H1 (cell line): ENCODE measurements at regions not wholly inside any gene's neighbourhood (a gene's known extent, or its start where the extent isn't known, plus 50 kb on each side); places are given as distances from the start of the nearest gene placed in this dataset.

Experiments
- TF ChIP-seq, protein P1 (sequence below): fragments of 300-600 bp; sonication (generic); IDR thresholded peaks from 2 replicates; pipeline ENCODE4 v1.7.1; 2012; ENCODE audit warnings: low read length, moderate library complexity, mild to moderate bottlenecking, inconsistent platforms; ENCODE audit not compliant: insufficient replicate concordance
- TF ChIP-seq, protein P2 (sequence below), 3 experiments: IDR thresholded peaks; 1 replicate in 2 of 3; 2 replicates in 1 of 3; pipeline versions ENCODE4 v1.5.1 to v1.6.1; 2011; ENCODE audit warnings: low read length in 3 of 3, mild to moderate bottlenecking in 3 of 3, inconsistent platforms in 2 of 3, low read depth in 1 of 3, moderate library complexity in 1 of 3; ENCODE audit not compliant: insufficient read depth in 1 of 3; ENCODE audit errors: control extremely low read depth in 1 of 3

DNA sequence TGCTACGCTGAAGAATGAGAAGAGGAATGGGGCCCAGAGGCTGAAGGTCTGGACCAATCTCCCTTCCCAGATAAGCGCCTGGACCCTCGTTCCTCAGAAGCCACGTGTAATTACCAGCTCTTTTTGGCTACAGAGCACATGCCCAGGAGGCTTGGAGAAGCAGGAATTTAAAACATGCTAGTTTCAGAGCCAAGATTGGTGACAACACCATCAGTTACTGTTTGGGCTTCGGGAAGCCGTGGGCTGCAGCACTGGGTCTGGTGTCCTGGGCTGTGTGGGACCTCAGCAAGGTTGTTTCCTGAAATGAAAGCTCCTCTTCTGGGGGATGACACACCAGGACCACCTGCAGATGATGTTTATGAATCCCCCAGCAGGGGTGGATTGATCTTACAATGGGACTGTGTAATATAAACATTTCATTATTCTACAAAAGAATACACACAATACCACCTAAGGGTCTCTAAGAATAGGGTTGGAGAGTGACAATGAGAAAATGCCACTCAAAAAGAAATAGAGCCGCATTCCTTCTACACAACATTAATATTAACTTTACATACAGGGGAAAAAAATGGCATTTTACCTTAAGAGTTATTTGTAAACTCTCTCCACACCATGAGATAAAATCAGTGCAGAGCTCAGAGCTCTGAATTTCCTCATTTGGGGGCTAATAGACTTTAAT is 207.8 kb upstream of the FOXQ1 start (continued):
- TF ChIP-seq, protein P1, sequence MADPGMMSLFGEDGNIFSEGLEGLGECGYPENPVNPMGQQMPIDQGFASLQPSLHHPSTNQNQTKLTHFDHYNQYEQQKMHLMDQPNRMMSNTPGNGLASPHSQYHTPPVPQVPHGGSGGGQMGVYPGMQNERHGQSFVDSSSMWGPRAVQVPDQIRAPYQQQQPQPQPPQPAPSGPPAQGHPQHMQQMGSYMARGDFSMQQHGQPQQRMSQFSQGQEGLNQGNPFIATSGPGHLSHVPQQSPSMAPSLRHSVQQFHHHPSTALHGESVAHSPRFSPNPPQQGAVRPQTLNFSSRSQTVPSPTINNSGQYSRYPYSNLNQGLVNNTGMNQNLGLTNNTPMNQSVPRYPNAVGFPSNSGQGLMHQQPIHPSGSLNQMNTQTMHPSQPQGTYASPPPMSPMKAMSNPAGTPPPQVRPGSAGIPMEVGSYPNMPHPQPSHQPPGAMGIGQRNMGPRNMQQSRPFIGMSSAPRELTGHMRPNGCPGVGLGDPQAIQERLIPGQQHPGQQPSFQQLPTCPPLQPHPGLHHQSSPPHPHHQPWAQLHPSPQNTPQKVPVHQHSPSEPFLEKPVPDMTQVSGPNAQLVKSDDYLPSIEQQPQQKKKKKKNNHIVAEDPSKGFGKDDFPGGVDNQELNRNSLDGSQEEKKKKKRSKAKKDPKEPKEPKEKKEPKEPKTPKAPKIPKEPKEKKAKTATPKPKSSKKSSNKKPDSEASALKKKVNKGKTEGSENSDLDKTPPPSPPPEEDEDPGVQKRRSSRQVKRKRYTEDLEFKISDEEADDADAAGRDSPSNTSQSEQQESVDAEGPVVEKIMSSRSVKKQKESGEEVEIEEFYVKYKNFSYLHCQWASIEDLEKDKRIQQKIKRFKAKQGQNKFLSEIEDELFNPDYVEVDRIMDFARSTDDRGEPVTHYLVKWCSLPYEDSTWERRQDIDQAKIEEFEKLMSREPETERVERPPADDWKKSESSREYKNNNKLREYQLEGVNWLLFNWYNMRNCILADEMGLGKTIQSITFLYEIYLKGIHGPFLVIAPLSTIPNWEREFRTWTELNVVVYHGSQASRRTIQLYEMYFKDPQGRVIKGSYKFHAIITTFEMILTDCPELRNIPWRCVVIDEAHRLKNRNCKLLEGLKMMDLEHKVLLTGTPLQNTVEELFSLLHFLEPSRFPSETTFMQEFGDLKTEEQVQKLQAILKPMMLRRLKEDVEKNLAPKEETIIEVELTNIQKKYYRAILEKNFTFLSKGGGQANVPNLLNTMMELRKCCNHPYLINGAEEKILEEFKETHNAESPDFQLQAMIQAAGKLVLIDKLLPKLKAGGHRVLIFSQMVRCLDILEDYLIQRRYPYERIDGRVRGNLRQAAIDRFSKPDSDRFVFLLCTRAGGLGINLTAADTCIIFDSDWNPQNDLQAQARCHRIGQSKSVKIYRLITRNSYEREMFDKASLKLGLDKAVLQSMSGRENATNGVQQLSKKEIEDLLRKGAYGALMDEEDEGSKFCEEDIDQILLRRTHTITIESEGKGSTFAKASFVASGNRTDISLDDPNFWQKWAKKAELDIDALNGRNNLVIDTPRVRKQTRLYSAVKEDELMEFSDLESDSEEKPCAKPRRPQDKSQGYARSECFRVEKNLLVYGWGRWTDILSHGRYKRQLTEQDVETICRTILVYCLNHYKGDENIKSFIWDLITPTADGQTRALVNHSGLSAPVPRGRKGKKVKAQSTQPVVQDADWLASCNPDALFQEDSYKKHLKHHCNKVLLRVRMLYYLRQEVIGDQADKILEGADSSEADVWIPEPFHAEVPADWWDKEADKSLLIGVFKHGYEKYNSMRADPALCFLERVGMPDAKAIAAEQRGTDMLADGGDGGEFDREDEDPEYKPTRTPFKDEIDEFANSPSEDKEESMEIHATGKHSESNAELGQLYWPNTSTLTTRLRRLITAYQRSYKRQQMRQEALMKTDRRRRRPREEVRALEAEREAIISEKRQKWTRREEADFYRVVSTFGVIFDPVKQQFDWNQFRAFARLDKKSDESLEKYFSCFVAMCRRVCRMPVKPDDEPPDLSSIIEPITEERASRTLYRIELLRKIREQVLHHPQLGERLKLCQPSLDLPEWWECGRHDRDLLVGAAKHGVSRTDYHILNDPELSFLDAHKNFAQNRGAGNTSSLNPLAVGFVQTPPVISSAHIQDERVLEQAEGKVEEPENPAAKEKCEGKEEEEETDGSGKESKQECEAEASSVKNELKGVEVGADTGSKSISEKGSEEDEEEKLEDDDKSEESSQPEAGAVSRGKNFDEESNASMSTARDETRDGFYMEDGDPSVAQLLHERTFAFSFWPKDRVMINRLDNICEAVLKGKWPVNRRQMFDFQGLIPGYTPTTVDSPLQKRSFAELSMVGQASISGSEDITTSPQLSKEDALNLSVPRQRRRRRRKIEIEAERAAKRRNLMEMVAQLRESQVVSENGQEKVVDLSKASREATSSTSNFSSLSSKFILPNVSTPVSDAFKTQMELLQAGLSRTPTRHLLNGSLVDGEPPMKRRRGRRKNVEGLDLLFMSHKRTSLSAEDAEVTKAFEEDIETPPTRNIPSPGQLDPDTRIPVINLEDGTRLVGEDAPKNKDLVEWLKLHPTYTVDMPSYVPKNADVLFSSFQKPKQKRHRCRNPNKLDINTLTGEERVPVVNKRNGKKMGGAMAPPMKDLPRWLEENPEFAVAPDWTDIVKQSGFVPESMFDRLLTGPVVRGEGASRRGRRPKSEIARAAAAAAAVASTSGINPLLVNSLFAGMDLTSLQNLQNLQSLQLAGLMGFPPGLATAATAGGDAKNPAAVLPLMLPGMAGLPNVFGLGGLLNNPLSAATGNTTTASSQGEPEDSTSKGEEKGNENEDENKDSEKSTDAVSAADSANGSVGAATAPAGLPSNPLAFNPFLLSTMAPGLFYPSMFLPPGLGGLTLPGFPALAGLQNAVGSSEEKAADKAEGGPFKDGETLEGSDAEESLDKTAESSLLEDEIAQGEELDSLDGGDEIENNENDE = no peak
- TF ChIP-seq, protein P2, sequence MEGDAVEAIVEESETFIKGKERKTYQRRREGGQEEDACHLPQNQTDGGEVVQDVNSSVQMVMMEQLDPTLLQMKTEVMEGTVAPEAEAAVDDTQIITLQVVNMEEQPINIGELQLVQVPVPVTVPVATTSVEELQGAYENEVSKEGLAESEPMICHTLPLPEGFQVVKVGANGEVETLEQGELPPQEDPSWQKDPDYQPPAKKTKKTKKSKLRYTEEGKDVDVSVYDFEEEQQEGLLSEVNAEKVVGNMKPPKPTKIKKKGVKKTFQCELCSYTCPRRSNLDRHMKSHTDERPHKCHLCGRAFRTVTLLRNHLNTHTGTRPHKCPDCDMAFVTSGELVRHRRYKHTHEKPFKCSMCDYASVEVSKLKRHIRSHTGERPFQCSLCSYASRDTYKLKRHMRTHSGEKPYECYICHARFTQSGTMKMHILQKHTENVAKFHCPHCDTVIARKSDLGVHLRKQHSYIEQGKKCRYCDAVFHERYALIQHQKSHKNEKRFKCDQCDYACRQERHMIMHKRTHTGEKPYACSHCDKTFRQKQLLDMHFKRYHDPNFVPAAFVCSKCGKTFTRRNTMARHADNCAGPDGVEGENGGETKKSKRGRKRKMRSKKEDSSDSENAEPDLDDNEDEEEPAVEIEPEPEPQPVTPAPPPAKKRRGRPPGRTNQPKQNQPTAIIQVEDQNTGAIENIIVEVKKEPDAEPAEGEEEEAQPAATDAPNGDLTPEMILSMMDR (IDR thresholded peaks at IDR 0.05; ENCODE audit: control extremely low read depth in 1 of 3, insufficient read depth in 1 of 3, low read depth in 1 of 3, low read length in 3 of 3) = no peak
